IMR-90 (cell line): ENCODE measurements at regions not wholly inside any gene's neighbourhood (a gene's known extent, or its start where the extent isn't known, plus 50 kb on each side); places are given as distances from the start of the nearest gene placed in this dataset.

ENCODE experiments used
- ATAC-seq: fragments of 200-7000 bp; cut with Tn5 transposase; 2 replicates; pipeline ENCODE4 v1.9.1; 2020; ENCODE audit warnings: low read depth, mild to moderate bottlenecking, moderate library complexity
- BruUV-seq: library from RNA; stranded (reverse); fragments of 400-500 nt; replicated peaks from 2 replicates; lab custom pipeline; 2021; lab: Mats Ljungman, UMichigan
- CTCF ChIA-PET: fragments of 300-600 bp; formaldehyde crosslinking; extraction: SDS; loops from one replicate; lab custom pipeline; 2021; ENCODE audit warnings: antibody characterized with exemption; lab: Yijun Ruan, JAX
- POLR2A ChIA-PET: fragments of 300-600 bp; sonication (Branson Sonifier 250); formaldehyde crosslinking; loops from one replicate; lab custom pipeline; 2022; ENCODE audit warnings: antibody characterized with exemption; ENCODE audit not compliant: unreplicated experiment; lab: Charles Lee
- DNase-seq: peaks from one replicate; pipeline ENCODE4 v3.0.0; 2013
- H2AFZ ChIP-seq: replicated peaks from 2 replicates; pipeline ENCODE3; 2013; ENCODE audit warnings: low read length, mild to moderate bottlenecking; ENCODE audit not compliant: poor library complexity
- H2AK5ac ChIP-seq: 2 replicates; pipeline ENCODE4 v1.6.1; 2013; ENCODE audit warnings: low read depth, low read length, inconsistent platforms
- H2AK9ac ChIP-seq: replicated peaks from 2 replicates; pipeline ENCODE3; 2013; ENCODE audit warnings: mild to moderate bottlenecking, low read depth, low read length, moderate library complexity; ENCODE audit not compliant: poor library complexity
- H2BK120ac ChIP-seq: 2 replicates; pipeline ENCODE4 v1.6.1; 2013; ENCODE audit warnings: low read depth, low read length, inconsistent platforms
- H2BK15ac ChIP-seq: 3 replicates; pipeline ENCODE4 v1.6.1; 2013; ENCODE audit warnings: low read depth, low read length, inconsistent platforms
- H2BK20ac ChIP-seq: 2 replicates; pipeline ENCODE4 v1.6.1; 2013; ENCODE audit warnings: low read depth, mild to moderate bottlenecking, inconsistent platforms, low read length, moderate library complexity
- H2BK5ac ChIP-seq: 2 replicates; pipeline ENCODE4 v1.6.1; 2013; ENCODE audit warnings: mild to moderate bottlenecking, low read depth, low read length, inconsistent platforms; ENCODE audit not compliant: poor library complexity, severe bottlenecking
- H3K14ac ChIP-seq: replicated peaks from 2 replicates; pipeline ENCODE4 v1.6.1; 2013; ENCODE audit warnings: low read depth, low read length, inconsistent platforms
- H3K18ac ChIP-seq: 2 replicates; pipeline ENCODE4 v1.6.1; 2013; ENCODE audit warnings: low read depth, low read length, control low read depth
- H3K23ac ChIP-seq: 2 replicates; pipeline ENCODE4 v1.6.1; 2013; ENCODE audit warnings: low read depth, low read length, inconsistent platforms
- H3K27ac ChIP-seq: 2 replicates; pipeline ENCODE4 v1.5.1; 2013; ENCODE audit warnings: mild to moderate bottlenecking, control low read depth, low read length; ENCODE audit not compliant: insufficient read depth
- H3K27me3 ChIP-seq: 2 replicates; pipeline ENCODE4 v1.6.1; 2013; ENCODE audit warnings: low read length; ENCODE audit not compliant: control insufficient read depth, insufficient read depth
- H3K36me3 ChIP-seq: 2 replicates; pipeline ENCODE4 v1.6.1; 2013; ENCODE audit warnings: low read length, mixed read lengths; ENCODE audit not compliant: control insufficient read depth, insufficient read depth
- H3K4ac ChIP-seq: 2 replicates; pipeline ENCODE4 v1.6.1; 2013; ENCODE audit warnings: low read depth, low read length, inconsistent platforms
- H3K4me1 ChIP-seq: 2 replicates; pipeline ENCODE4 v1.6.1; 2013; ENCODE audit warnings: low read length, mixed read lengths; ENCODE audit not compliant: control insufficient read depth, insufficient read depth
- H3K4me2 ChIP-seq: 2 replicates; pipeline ENCODE4 v1.6.1; 2013; ENCODE audit warnings: low read depth, mild to moderate bottlenecking, control low read depth, low read length, moderate library complexity
- H3K4me3 ChIP-seq: 2 replicates; pipeline ENCODE4 v1.5.1; 2013; ENCODE audit warnings: low read depth, mild to moderate bottlenecking, control low read depth, low read length, moderate library complexity; ENCODE audit not compliant: insufficient read depth
- H3K56ac ChIP-seq: 2 replicates; pipeline ENCODE4 v1.6.1; 2013; ENCODE audit warnings: low read length, inconsistent platforms; ENCODE audit not compliant: insufficient read depth; ENCODE audit errors: extremely low read depth
- H3K79me1 ChIP-seq, 2 experiments: 2 replicates each; pipeline ENCODE4 v1.6.1; 2013; ENCODE audit warnings: low read length in 2 of 2, inconsistent platforms in 1 of 2, low read depth in 1 of 2
- H3K9ac ChIP-seq: 2 replicates; pipeline ENCODE4 v1.6.1; 2013; ENCODE audit warnings: low read depth, low read length, control low read depth
- H3K9me1 ChIP-seq: 2 replicates; pipeline ENCODE4 v1.6.1; 2013; ENCODE audit warnings: low read length, inconsistent platforms; ENCODE audit not compliant: insufficient read depth
- H3K9me3 ChIP-seq: 2 replicates; pipeline ENCODE4 v1.6.1; 2013; ENCODE audit warnings: low read length; ENCODE audit not compliant: control insufficient read depth, insufficient read depth
- H4K20me1 ChIP-seq: 2 replicates; pipeline ENCODE4 v1.6.1; 2013; ENCODE audit warnings: low read length, inconsistent platforms; ENCODE audit not compliant: insufficient read depth
- H4K5ac ChIP-seq: 2 replicates; pipeline ENCODE4 v1.6.1; 2013; ENCODE audit warnings: mild to moderate bottlenecking, low read depth, low read length, control low read depth
- H4K8ac ChIP-seq, 2 experiments: 2 replicates each; pipeline ENCODE4 v1.6.1; 2013; ENCODE audit warnings: low read depth in 2 of 2, low read length in 2 of 2, control low read depth in 1 of 2, inconsistent platforms in 1 of 2
- H4K91ac ChIP-seq: 2 replicates; pipeline ENCODE4 v1.6.1; 2013; ENCODE audit warnings: low read depth, low read length, inconsistent platforms; ENCODE audit not compliant: insufficient read depth
- CHD1 ChIP-seq: IDR thresholded peaks from 2 replicates; pipeline ENCODE4 v1.6.1; 2012; ENCODE audit warnings: low read depth, low read length, improper control_type of control experiment
- POLR2A ChIP-seq: IDR thresholded peaks from 2 replicates; pipeline ENCODE4 v1.6.1; 2012; ENCODE audit warnings: mild to moderate bottlenecking, low read depth, low read length
- RAD21 ChIP-seq: IDR thresholded peaks from 2 replicates; pipeline ENCODE4 v1.6.1; 2012; ENCODE audit warnings: low read length, improper control_type of control experiment
- RFX5 ChIP-seq: IDR thresholded peaks from 2 replicates; pipeline ENCODE4 v1.8.0; 2012; ENCODE audit warnings: low read depth, mild to moderate bottlenecking, low read length, moderate library complexity
- WGBS, 2 experiments: methylation state at CpG; one replicate each; pipeline versions ENCODE4 v1.1.5 to v1.1.7; 2013; ENCODE audit warnings: missing lambda C conversion rate in 2 of 2; ENCODE audit not compliant: insufficient read length in 1 of 2; ENCODE audit errors: extremely low coverage in 2 of 2; 5-methylcytosine and 5-hydroxymethylcytosine counted together
- dilution Hi-C: fragments of 300-500 bp; cut with HindIII; formaldehyde crosslinking; loops from one replicate; pipeline ENCODE4 v1.14.3; 2018; ENCODE audit warnings: low sequenced_read_pairs; ENCODE audit not compliant: unreplicated experiment
- in situ Hi-C: fragments of 300-500 bp; cut with MboI; formaldehyde crosslinking; loops from 3 replicates; pipeline ENCODE4 v1.14.3; 2019; ENCODE audit warnings: low sequenced_read_pairs, inconsistent platforms, mixed read lengths
- intact Hi-C: fragments of 100-400 bp; cut with micrococcal nuclease; formaldehyde crosslinking; loops from 2 replicates; pipeline ENCODE4 v1.10.0; 2022

DNA sequence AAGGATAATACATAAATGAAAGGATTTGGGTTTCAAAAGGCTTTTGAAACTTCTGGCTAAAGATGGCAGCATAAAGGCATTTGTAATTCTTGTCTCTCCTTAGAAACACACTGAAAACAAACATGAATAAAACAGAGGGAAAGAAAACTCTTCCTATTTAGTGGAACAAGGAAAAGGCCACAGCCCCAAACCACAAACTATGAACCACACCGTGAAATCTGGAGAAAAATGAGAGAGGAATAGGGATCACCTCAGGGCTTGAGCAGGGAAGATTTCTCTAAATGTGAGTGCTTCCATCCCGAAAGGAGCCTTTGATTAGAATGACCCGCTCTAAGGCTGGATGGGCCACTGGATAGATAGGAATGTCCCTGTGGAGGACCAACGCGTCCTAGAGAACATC lies 119.6 kb downstream of the SEC61B start:
- H3K36me3 ChIP-seq, result no peaks in the 10 kb centered on the region
- H3K9ac ChIP-seq, result no peak overlapping the region
- H4K20me1 ChIP-seq, result no peaks in the 10 kb centered on the region
- H3K4me3 ChIP-seq, result no peak overlapping the region
- no peaks in the 10 kb centered on the region for H3K79me1 ChIP-seq
- peak overlapping the region; percentile 11; the same call in 1 of the 2 replicates for H2AK5ac ChIP-seq
- H3K4ac ChIP-seq, result 0 out of 2 replicates have a peak overlapping the region, but pooled peaks have one; percentile 10
- in situ Hi-C loops, result no loop called here
- H3K9me3 ChIP-seq, result no peaks in the 10 kb centered on the region; the same call in 1 of the 2 replicates
- H2BK15ac ChIP-seq, result no peak overlapping the region
- H3K27me3 ChIP-seq, result no peaks in the 10 kb centered on the region
- 0 out of 2 replicates have a peak overlapping the region, but pooled peaks have one; percentile 26 for H3K14ac ChIP-seq
- H2BK5ac ChIP-seq, result no peak overlapping the region
- TF ChIP-seq CHD1, result no peak
- no peak for TF ChIP-seq RFX5
- TF ChIP-seq RAD21, result no peak
- TF ChIP-seq POLR2A, result no peak
- no peak overlapping the region for H4K91ac ChIP-seq
- peak overlapping the region; percentile 25; the same call in 1 of the 2 replicates for H2BK120ac ChIP-seq
- no peak overlapping the region for H4K5ac ChIP-seq
- no peak overlapping the region for H3K18ac ChIP-seq
- H3K27ac ChIP-seq, result no peak overlapping the region
- POLR2A ChIA-PET, result no interaction called here
- H3K23ac ChIP-seq, result no peak overlapping the region
- whole genome bisulfite sequencing, 2 experiments, result 100% methylated on average over 3 of the region's 5 CpGs; no CpG with 5 or more reads in 1 of the 2 experiments
- no peak for DNase-seq
- no peak for ATAC-seq
- dilution Hi-C loops, result no loop called here
- H3K4me1 ChIP-seq, result peaks cover 3% of the 10 kb centered on the region; the same call in 1 of the 2 replicates
- H2AFZ ChIP-seq, result no peak overlapping the region
- intact Hi-C loops, result no loop called here
- H3K4me2 ChIP-seq, result no peak overlapping the region
- H4K8ac ChIP-seq, result no peak overlapping the region
- no peak overlapping the region for H3K56ac ChIP-seq
- CTCF ChIA-PET, result interaction anchor here (0.6 kb wide), 1 partner anchor 189 kb away, joined by 8 read pairs; no protein-coding TSS in a partner anchor
- H2AK9ac ChIP-seq, result no peak overlapping the region
- no peaks in the 10 kb centered on the region for H3K9me1 ChIP-seq
- H2BK20ac ChIP-seq, result peak overlapping the region; percentile 74; the same call in 1 of the 2 replicates
- no TSS peak for BruUV-seq
